GM12892 (cell line): ENCODE measurements at regions not wholly inside any gene's neighbourhood (a gene's known extent, or its start where the extent isn't known, plus 50 kb on each side); places are given as distances from the start of the nearest gene placed in this dataset.

ENCODE experiments used
- POLR2AphosphoS5 ChIP-seq: IDR thresholded peaks from 2 replicates; pipeline ENCODE4 v1.6.1; 2011; ENCODE audit warnings: low read depth, low read length, control low read depth
- TAF1 ChIP-seq: IDR thresholded peaks from 2 replicates; pipeline ENCODE4 v1.6.1; 2011; ENCODE audit warnings: low read depth, mild to moderate bottlenecking, control low read depth, low read length, borderline replicate concordance

- no peak for TF ChIP-seq TAF1
- no peak for TF ChIP-seq POLR2AphosphoS5
Observed at GRCh38 chr18:54673936-54674335, 82.9 kb downstream of the DYNAP start.
